Suprapubic skin (tissue), 3 donors: ENCODE measurements at regions not wholly inside any gene's neighbourhood (a gene's known extent, or its start where the extent isn't known, plus 50 kb on each side); places are given as distances from the start of the nearest gene placed in this dataset.

Source experiments
- CTCF ChIP-seq, 2 donors: fragments of 200-600 bp in 1 of 2; fragments of 450-650 bp in 1 of 2; sonication (generic) in 1 of 2; IDR thresholded peaks; one replicate each; pipeline ENCODE4 v1.5.1; 2016 to 2019; ENCODE audit warnings: antibody characterized with exemption in 2 of 2, mild to moderate bottlenecking in 1 of 2, moderate library complexity in 1 of 2
- EP300 ChIP-seq: sonication (generic); formaldehyde crosslinking; IDR thresholded peaks from one replicate; pipeline ENCODE4 v1.6.1; 2017; ENCODE audit warnings: antibody characterized with exemption

- TF ChIP-seq EP300: no peak
- no peak for TF ChIP-seq CTCF (IDR thresholded peaks at IDR 0.05)
Measured at GRCh38 chr13:34026308-34026707, 208.4 kb downstream of the RFC3 start.
